ENCODE measurements at regions not wholly inside any gene's neighbourhood (a gene's known extent, or its start where the extent isn't known, plus 50 kb on each side); places are given as distances from the start of the nearest gene placed in this dataset.

DNA sequence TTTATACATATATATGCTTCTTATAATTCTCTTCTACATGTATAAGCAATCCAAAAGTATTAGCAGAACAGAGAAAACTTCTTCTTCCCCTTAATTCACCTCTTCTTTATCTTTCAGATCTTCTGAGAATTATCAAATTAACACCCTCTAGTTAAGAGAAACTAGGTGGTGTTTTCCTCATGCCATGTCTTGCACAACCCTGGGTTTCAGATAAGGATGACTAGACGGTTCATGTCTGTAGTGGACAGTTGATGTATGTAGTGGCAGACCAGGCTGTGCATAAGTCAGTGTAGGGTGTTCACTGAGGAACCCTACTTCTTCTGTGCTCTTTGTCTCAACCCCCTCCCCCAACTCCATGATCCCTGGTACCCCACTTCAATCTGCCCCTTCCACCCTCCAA lies 187.3 kb downstream of the SAMD5 start:
- TF ChIP-seq CTCF (IDR thresholded peaks at IDR 0.05; ENCODE audit: low read depth, low read length) (no peak), MAX (IDR thresholded peaks at IDR 0.05; ENCODE audit: low read depth, low read length) (no peak), MYC (IDR thresholded peaks at IDR 0.05; ENCODE audit: low read depth, low read length) (no peak), POLR2A (IDR thresholded peaks at IDR 0.05; ENCODE audit: extremely low read depth, insufficient read length) (no peak)
- H3K4me3 ChIP-seq (ENCODE audit: low read depth, low read length), result no peak overlapping the region
- DNase-seq (ENCODE audit: low read depth), result no peak

GRCh38 chr6:147699140-147699539 lies 190.7 kb downstream of the SAMD5 start:
- DNase-seq (ENCODE audit: low read depth), result no peak
- TF ChIP-seq CTCF (IDR thresholded peaks at IDR 0.05; ENCODE audit: low read depth, low read length) (no peak), MAX (IDR thresholded peaks at IDR 0.05; ENCODE audit: low read depth, low read length) (no peak), MYC (IDR thresholded peaks at IDR 0.05; ENCODE audit: low read depth, low read length) (no peak), POLR2A (IDR thresholded peaks at IDR 0.05; ENCODE audit: extremely low read depth, insufficient read length) (no peak)
- H3K4me3 ChIP-seq (ENCODE audit: low read depth, low read length), result no peak overlapping the region

- H3K4me3 ChIP-seq (ENCODE audit: low read depth, low read length), result no peak overlapping the region
- no peak for DNase-seq (ENCODE audit: low read depth)
- TF ChIP-seq MAX (IDR thresholded peaks at IDR 0.05; ENCODE audit: low read depth, low read length), result no peak
- no peak for TF ChIP-seq MYC (IDR thresholded peaks at IDR 0.05; ENCODE audit: low read depth, low read length)
- no peak for TF ChIP-seq CTCF (IDR thresholded peaks at IDR 0.05; ENCODE audit: low read depth, low read length)
- no peak for TF ChIP-seq POLR2A (IDR thresholded peaks at IDR 0.05; ENCODE audit: extremely low read depth, insufficient read length)
Measured at GRCh38 chr6:147699637-147700036, 191.1 kb downstream of the SAMD5 start.

DNA sequence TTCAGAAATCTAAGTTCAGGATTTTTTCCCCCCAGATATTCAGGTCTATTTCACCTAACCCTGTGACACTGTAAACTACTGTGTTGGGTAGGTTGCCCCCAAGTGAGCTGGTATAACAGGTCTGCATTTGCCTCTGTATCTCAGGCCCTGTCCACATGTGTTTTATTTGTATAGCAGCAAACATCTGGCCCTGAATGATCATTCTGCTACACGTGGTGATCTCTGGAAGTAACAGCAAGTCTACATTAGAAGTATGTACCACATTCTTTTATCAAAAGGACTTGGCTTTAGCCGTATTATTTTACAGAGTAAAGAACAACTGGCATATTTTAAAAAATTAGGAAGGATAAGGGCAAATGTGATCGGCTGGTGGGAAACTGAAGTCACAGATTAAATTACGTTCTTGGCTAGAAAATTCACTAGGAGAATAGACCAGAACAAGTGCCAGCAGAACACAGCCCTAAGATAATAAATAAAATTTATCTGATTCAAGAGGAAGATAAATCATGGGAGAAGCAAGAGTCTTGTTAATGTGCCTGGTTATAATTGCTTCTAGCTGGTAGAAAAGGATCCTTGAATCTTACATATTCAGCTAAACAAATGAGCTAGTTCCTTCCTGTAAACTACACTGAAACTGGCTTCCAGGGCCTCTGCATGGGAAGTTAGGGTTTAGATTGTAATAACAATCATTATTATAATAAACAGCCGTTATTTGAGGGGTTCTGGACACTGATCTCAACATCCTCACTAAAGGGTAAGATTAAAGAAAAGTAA lies 192.1 kb downstream of the SAMD5 start:
- no peak for DNase-seq (ENCODE audit: low read depth)
- no peak overlapping the region for H3K4me3 ChIP-seq (ENCODE audit: low read depth, low read length)
- TF ChIP-seq CTCF (IDR thresholded peaks at IDR 0.05; ENCODE audit: low read depth, low read length) (no peak), MAX (IDR thresholded peaks at IDR 0.05; ENCODE audit: low read depth, low read length) (no peak), POLR2A (IDR thresholded peaks at IDR 0.05; ENCODE audit: extremely low read depth, insufficient read length) (no peak), MYC (IDR thresholded peaks at IDR 0.05; ENCODE audit: low read depth, low read length) (no peak)

- H3K4me3 ChIP-seq (ENCODE audit: low read depth, low read length), result no peak overlapping the region
- TF ChIP-seq MAX (IDR thresholded peaks at IDR 0.05; ENCODE audit: low read depth, low read length) (no peak), POLR2A (IDR thresholded peaks at IDR 0.05; ENCODE audit: extremely low read depth, insufficient read length) (no peak), MYC (IDR thresholded peaks at IDR 0.05; ENCODE audit: low read depth, low read length) (no peak), CTCF (IDR thresholded peaks at IDR 0.05; ENCODE audit: low read depth, low read length) (no peak)
- DNase-seq (ENCODE audit: low read depth), result no peak
Measured at GRCh38 chr6:147704691-147705090, 196.2 kb downstream of the SAMD5 start.
